B cell (primary cell): ENCODE measurements at regions not wholly inside any gene's neighbourhood (a gene's known extent, or its start where the extent isn't known, plus 50 kb on each side); places are given as distances from the start of the nearest gene placed in this dataset.
"Not testable (repeated sequence)": the region's sequence is repeated elsewhere in the genome, so short reads cannot be mapped to it uniquely, and the experiment has no call there.

Experiments
- ATAC-seq: fragments of 200-7000 bp; cut with Tn5 transposase; one replicate; pipeline ENCODE4 v1.10.0; 2021; ENCODE audit warnings: low read depth, mild to moderate bottlenecking, moderate number of reproducible peaks, moderate library complexity
- CTCF ChIA-PET: fragments of 350-600 bp; sonication (Branson Sonifier 250); formaldehyde crosslinking; loops from one replicate; lab custom pipeline; 2021; ENCODE audit warnings: antibody characterized with exemption, inconsistent platforms; lab: Charles Lee
- POLR2A ChIA-PET: fragments of 350-600 bp; sonication (Branson Sonifier 250); formaldehyde crosslinking; loops from one replicate; lab custom pipeline; 2021; ENCODE audit warnings: antibody characterized with exemption; lab: Charles Lee
- DNase-seq: peaks from one replicate; pipeline ENCODE4 v3.0.0; 2013
- H2AFZ ChIP-seq: 2 replicates; pipeline ENCODE4 v1.6.1; 2012; ENCODE audit warnings: mild to moderate bottlenecking, low read depth, low read length; ENCODE audit not compliant: insufficient read depth, poor library complexity, severe bottlenecking
- H3K27ac ChIP-seq, 2 donors: 1 replicate in 1 of 2; 2 replicates in 1 of 2; pipeline ENCODE4 v1.5.1; 2012 to 2013; ENCODE audit warnings: low read length in 2 of 2, mild to moderate bottlenecking in 2 of 2, moderate library complexity in 1 of 2
- H3K27me3 ChIP-seq, 4 experiments: fragments of 200-600 bp in 1 of 4; sonication (generic) in 1 of 4; replicated peaks in 1 of 4; 1 replicate in 2 of 4; 2 replicates in 2 of 4; pipeline versions ENCODE4 v1.6.1 to v1.7.0; 2013 to 2016; ENCODE audit warnings: low read length in 3 of 4, mild to moderate bottlenecking in 2 of 4, mixed read lengths in 1 of 4, moderate library complexity in 1 of 4; ENCODE audit not compliant: insufficient read depth in 4 of 4, control insufficient read depth in 3 of 4; ENCODE audit errors: control extremely low read depth in 1 of 4
- H3K36me3 ChIP-seq, 2 experiments: replicated peaks in 1 of 2; 1 replicate in 1 of 2; 2 replicates in 1 of 2; pipeline versions ENCODE4 v1.6.1 to v1.7.1; 2013; ENCODE audit warnings: low read length in 1 of 2; ENCODE audit not compliant: insufficient read depth in 2 of 2, control insufficient read depth in 1 of 2; ENCODE audit errors: control extremely low read depth in 1 of 2, extremely low read depth in 1 of 2
- H3K4me1 ChIP-seq, 2 donors: fragments of 200-600 bp in 1 of 2; sonication (generic) in 1 of 2; 1 replicate in 1 of 2; 2 replicates in 1 of 2; pipeline versions ENCODE4 v1.5.1 to v1.6.1; 2013 to 2017; ENCODE audit warnings: low read length in 2 of 2; ENCODE audit not compliant: control insufficient read depth in 2 of 2, insufficient read depth in 2 of 2
- H3K4me2 ChIP-seq: replicated peaks from 2 replicates; pipeline ENCODE3; 2012; ENCODE audit warnings: mild to moderate bottlenecking, low read depth, low read length; ENCODE audit not compliant: poor library complexity, severe bottlenecking
- H3K4me3 ChIP-seq, 5 experiments: fragments of 200-600 bp in 1 of 5; sonication (generic) in 1 of 5; 1 replicate in 3 of 5; 2 replicates in 2 of 5; pipeline versions ENCODE4 v1.5.1 to v1.7.0; 2011 to 2016; ENCODE audit warnings: low read length in 4 of 5, mild to moderate bottlenecking in 4 of 5, low read depth in 2 of 5, control low read depth in 1 of 5, moderate library complexity in 1 of 5; ENCODE audit not compliant: insufficient read depth in 1 of 5; ENCODE audit errors: control extremely low read depth in 1 of 5, extremely low read depth in 1 of 5
- H3K79me2 ChIP-seq: fragments of 200-600 bp; sonication (generic); one replicate; pipeline ENCODE4 v1.6.0; 2016; ENCODE audit warnings: low read length; ENCODE audit not compliant: control insufficient read depth, insufficient read depth
- H3K9ac ChIP-seq: fragments of 200-600 bp; sonication (generic); 2 replicates; pipeline ENCODE4 v1.6.1; 2017; ENCODE audit warnings: mild to moderate bottlenecking, low read length, moderate library complexity
- H3K9me3 ChIP-seq, 3 donors: one replicate each; pipeline versions ENCODE4 v1.6.1 to v1.7.1; 2013; ENCODE audit warnings: low read length in 2 of 3; ENCODE audit not compliant: control insufficient read depth in 2 of 3, insufficient read depth in 1 of 3; ENCODE audit errors: control extremely low read depth in 1 of 3
- H4K20me1 ChIP-seq: 2 replicates; pipeline ENCODE4 v1.6.0; 2012; ENCODE audit warnings: mild to moderate bottlenecking, low read length; ENCODE audit not compliant: insufficient read depth, control insufficient read depth, poor library complexity, severe bottlenecking
- H3K27ac Mint-ChIP-seq: one replicate; pipeline ENCODE4 v1.8.0; 2021; ENCODE audit warnings: mixed read lengths
- H3K27me3 Mint-ChIP-seq: one replicate; pipeline ENCODE4 v1.8.0; 2021; ENCODE audit warnings: mixed read lengths
- H3K4me1 Mint-ChIP-seq: one replicate; pipeline ENCODE4 v1.8.0; 2021; ENCODE audit warnings: mixed read lengths
- H3K4me3 Mint-ChIP-seq: one replicate; pipeline ENCODE4 v1.8.0; 2021; ENCODE audit warnings: mixed read lengths
- H3K9me3 Mint-ChIP-seq: one replicate; pipeline ENCODE4 v1.8.0; 2022; ENCODE audit warnings: mixed read lengths; ENCODE audit not compliant: insufficient read depth
- WGBS: methylation state at CpG from one replicate; pipeline ENCODE4 v1.1.5; 2013; ENCODE audit warnings: missing lambda C conversion rate; ENCODE audit not compliant: insufficient coverage; 5-methylcytosine and 5-hydroxymethylcytosine counted together
- intact Hi-C: fragments of 100-400 bp; cut with micrococcal nuclease; formaldehyde crosslinking; loops from one replicate; pipeline ENCODE4 v1.10.0; 2022

DNA sequence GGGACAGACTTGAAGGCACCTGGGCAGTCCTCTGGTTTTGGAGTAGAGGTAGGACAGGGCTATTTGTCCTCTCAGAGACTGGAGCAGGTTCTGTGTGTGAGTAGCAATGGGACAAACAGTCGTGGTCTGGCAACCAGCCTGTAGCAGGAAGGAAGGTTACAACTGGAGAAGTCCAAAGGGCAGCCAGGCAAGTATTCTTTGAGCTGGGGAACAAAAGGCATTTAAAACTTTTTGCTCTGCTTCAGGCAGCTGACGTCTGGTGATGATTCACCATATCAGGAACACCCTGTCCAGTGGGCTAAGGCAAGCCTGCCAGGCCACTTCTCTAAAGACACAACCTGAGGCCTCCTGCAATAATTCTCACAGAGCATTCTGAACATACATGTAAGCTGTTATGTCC lies 83.3 kb downstream of the PPIAL4A start:
- H3K4me2 ChIP-seq, H3K9ac ChIP-seq, H3K9me3 ChIP-seq, POLR2A ChIA-PET, H3K4me1 ChIP-seq, H2AFZ ChIP-seq, ATAC-seq, H3K27ac Mint-ChIP-seq, H3K27me3 Mint-ChIP-seq, H3K4me3 Mint-ChIP-seq, H3K36me3 ChIP-seq, H3K27me3 ChIP-seq, CTCF ChIA-PET, H3K79me2 ChIP-seq, H3K27ac ChIP-seq, H3K4me3 ChIP-seq, DNase-seq, H3K9me3 Mint-ChIP-seq, H3K4me1 Mint-ChIP-seq, intact Hi-C loops, H4K20me1 ChIP-seq: not testable (repeated sequence)
- 100% methylated on average over 1 of the region's 2 CpGs for WGBS

DNA sequence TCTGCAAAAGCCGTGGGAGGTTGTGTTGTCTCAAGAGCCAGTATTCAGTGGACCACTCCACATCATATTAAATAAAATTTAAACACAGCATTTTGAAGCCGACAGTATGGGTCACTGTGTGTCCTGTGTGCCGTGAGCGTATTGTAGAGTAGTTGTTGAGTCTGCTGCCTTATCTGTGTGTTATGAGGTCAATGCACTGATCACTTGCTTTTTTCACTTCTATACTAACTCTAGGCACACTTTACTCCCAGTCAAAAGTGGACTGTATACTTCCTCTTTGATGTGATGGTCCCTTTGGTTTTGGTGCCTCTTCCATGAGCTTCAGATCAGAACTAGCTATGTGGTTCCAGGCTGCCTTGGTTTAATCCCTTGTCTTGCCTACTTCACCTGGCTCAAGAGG lies 84.3 kb downstream of the PPIAL4A start:
- DNase-seq, POLR2A ChIA-PET, H4K20me1 ChIP-seq, H3K36me3 ChIP-seq, H3K4me3 Mint-ChIP-seq, H3K9me3 ChIP-seq, H3K4me3 ChIP-seq, H3K4me1 ChIP-seq, H3K27me3 ChIP-seq, H3K27ac ChIP-seq, H3K27me3 Mint-ChIP-seq, CTCF ChIA-PET, H2AFZ ChIP-seq, H3K9ac ChIP-seq, H3K79me2 ChIP-seq, ATAC-seq, H3K4me1 Mint-ChIP-seq, H3K4me2 ChIP-seq, H3K9me3 Mint-ChIP-seq, intact Hi-C loops, H3K27ac Mint-ChIP-seq: not testable (repeated sequence)
- no CpG with 5 or more reads among the region's 4 CpGs for WGBS

DNA sequence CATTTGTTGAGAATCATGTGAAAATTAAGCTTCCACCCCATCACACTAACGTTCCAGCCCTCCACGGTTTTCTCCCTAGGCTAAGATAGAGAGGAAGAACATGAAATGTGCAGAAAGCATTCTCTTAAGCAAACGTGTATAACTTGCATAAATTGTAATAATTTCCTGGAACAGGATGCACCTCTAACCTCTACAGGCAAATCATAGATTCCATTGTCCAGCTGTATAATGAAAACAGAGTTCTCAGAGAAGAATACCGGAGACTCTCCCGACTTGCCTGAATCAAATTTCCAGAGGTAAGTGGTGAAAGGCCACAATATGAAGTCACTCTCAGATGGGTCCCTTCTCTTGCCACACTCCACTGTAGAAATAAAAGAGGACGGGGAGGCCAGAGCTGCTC lies 87.7 kb downstream of the PPIAL4A start:
- WGBS = no CpG with 5 or more reads among the region's 6 CpGs
- H3K27ac Mint-ChIP-seq, ATAC-seq, DNase-seq, CTCF ChIA-PET, H3K9ac ChIP-seq, H4K20me1 ChIP-seq, H3K27ac ChIP-seq, H3K4me3 Mint-ChIP-seq, H3K27me3 Mint-ChIP-seq, H3K36me3 ChIP-seq, H3K9me3 Mint-ChIP-seq, intact Hi-C loops, H3K4me2 ChIP-seq, H3K4me3 ChIP-seq, H3K79me2 ChIP-seq, POLR2A ChIA-PET, H3K27me3 ChIP-seq, H3K9me3 ChIP-seq, H3K4me1 Mint-ChIP-seq, H2AFZ ChIP-seq, H3K4me1 ChIP-seq: not testable (repeated sequence)

DNA sequence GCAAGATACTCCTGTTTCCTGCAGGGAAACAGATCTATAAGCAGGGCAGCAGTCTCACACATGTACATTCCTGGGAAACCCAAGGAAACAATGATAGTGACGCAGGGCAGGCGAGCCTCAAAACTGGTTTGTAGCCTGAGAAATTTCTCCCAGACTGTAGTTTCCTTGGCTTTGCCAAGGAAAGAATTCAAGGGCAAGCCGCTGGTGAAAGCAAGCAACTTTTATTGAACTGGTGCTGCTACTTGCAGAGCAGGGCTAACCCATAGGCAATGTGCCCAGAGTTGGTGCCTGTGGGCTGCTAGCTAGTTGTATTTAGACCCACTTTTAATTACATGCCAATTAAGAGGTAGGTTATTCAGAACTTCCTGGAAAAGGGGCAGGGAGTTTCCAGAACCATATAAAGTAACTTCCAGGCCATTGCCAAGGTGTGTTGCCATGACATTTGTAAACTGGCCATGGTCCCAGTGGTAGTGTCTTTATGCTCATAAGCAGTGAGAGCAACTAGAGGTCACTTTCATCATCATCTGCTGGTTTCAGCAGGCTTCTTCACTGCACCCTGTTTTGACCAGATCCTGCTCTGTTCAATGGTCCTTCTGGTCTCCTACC lies 92.0 kb downstream of the PPIAL4A start:
- 89% methylated on average over 2 of the region's 3 CpGs for WGBS
- H3K9ac ChIP-seq = not testable (repeated sequence)

More for the DNA sequence above, 92.0 kb downstream of the PPIAL4A start:
- H3K27me3 ChIP-seq, intact Hi-C loops, H3K4me3 ChIP-seq, POLR2A ChIA-PET, H3K27ac ChIP-seq, H3K4me1 ChIP-seq, H3K9me3 Mint-ChIP-seq, H3K4me3 Mint-ChIP-seq, H3K9me3 ChIP-seq, CTCF ChIA-PET, H3K36me3 ChIP-seq, H3K4me1 Mint-ChIP-seq, H4K20me1 ChIP-seq, DNase-seq, H3K27me3 Mint-ChIP-seq, ATAC-seq, H2AFZ ChIP-seq, H3K4me2 ChIP-seq, H3K27ac Mint-ChIP-seq, H3K79me2 ChIP-seq: not testable (repeated sequence)
